ENCODE measurements at regions not wholly inside any gene's neighbourhood (a gene's known extent, or its start where the extent isn't known, plus 50 kb on each side); places are given as distances from the start of the nearest gene placed in this dataset.

GRCh38 chr7:19939746-19940145, 166.3 kb upstream of the TMEM196 start:
- Histone ChIP-seq H3K36me3 (no peaks in the 10 kb centered on the region), H3K9me3 (no peaks in the 10 kb centered on the region), H3K27ac (no peak overlapping the region), H3K4me3 (no peak overlapping the region), H3K27me3 (no peaks in the 10 kb centered on the region), H3K4me1 (ENCODE audit: insufficient read depth) (no peaks in the 10 kb centered on the region)
- intact Hi-C loops (cut with DNase I), result no loop called here
- no peak for TF ChIP-seq CTCF (IDR thresholded peaks at IDR 0.05)
- no peak for TF ChIP-seq POLR2A (IDR thresholded peaks at IDR 0.05)
- TF ChIP-seq EP300 (IDR thresholded peaks at IDR 0.05), result no peak
- DNase-seq, result no peak

GRCh38 chr7:19932549-19933249, 159.3 kb upstream of the TMEM196 start:
- Histone ChIP-seq H3K4me3 (no peak overlapping the region), H3K27me3 (no peaks in the 10 kb centered on the region), H3K9me3 (no peaks in the 10 kb centered on the region), H3K27ac (no peak overlapping the region), H3K36me3 (no peaks in the 10 kb centered on the region), H3K4me1 (ENCODE audit: insufficient read depth) (no peaks in the 10 kb centered on the region)
- DNase-seq, result no peak
- WGBS, 3 donors, result 48 to 74% (median 52%) methylated on average over 4 of the region's 4 CpGs
- intact Hi-C loops (cut with DNase I), result no loop called here
- TF ChIP-seq CTCF (IDR thresholded peaks at IDR 0.05) (no peak), EP300 (IDR thresholded peaks at IDR 0.05) (no peak), POLR2A (IDR thresholded peaks at IDR 0.05) (no peak)

- Histone ChIP-seq H3K9me3 (no peaks in the 10 kb centered on the region), H3K36me3 (no peaks in the 10 kb centered on the region), H3K4me1 (ENCODE audit: insufficient read depth) (no peaks in the 10 kb centered on the region), H3K27ac (no peak overlapping the region), H3K27me3 (no peaks in the 10 kb centered on the region), H3K4me3 (no peak overlapping the region)
- WGBS, 3 donors, result 66 to 73% (median 69%) methylated on average over 2 of the region's 2 CpGs
- no peak for DNase-seq
- TF ChIP-seq POLR2A (IDR thresholded peaks at IDR 0.05) (no peak), CTCF (IDR thresholded peaks at IDR 0.05) (no peak), EP300 (IDR thresholded peaks at IDR 0.05) (no peak)
- intact Hi-C loops (cut with DNase I), result no loop called here
These were observed 157.4 kb upstream of the TMEM196 start for GRCh38 chr7:19930851-19931250.

GRCh38 chr7:19930051-19930450, 156.6 kb upstream of the TMEM196 start:
- H3K4me1 ChIP-seq (ENCODE audit: insufficient read depth), result no peaks in the 10 kb centered on the region
- intact Hi-C loops (cut with DNase I), result no loop called here
- TF ChIP-seq POLR2A (IDR thresholded peaks at IDR 0.05), result no peak

GRCh38 chr7:19928247-19928646, 154.8 kb upstream of the TMEM196 start:
- intact Hi-C loops (cut with DNase I), result no loop called here
- no peaks in the 10 kb centered on the region for H3K36me3 ChIP-seq
- TF ChIP-seq EP300 (IDR thresholded peaks at IDR 0.05) (no peak), CTCF (IDR thresholded peaks at IDR 0.05) (no peak), POLR2A (IDR thresholded peaks at IDR 0.05) (no peak)
- H3K9me3 ChIP-seq, result no peaks in the 10 kb centered on the region
- H3K27ac ChIP-seq, result no peak overlapping the region
- no peaks in the 10 kb centered on the region for H3K27me3 ChIP-seq
- no peaks in the 10 kb centered on the region for H3K4me1 ChIP-seq (ENCODE audit: insufficient read depth)
- H3K4me3 ChIP-seq, result no peak overlapping the region
- no peak for DNase-seq

More at GRCh38 chr7:19930051-19930450, 156.6 kb upstream of the TMEM196 start:
- no peak for DNase-seq
- Histone ChIP-seq H3K27ac (no peak overlapping the region), H3K36me3 (no peaks in the 10 kb centered on the region), H3K4me3 (no peak overlapping the region), H3K27me3 (no peaks in the 10 kb centered on the region), H3K9me3 (no peaks in the 10 kb centered on the region)
- 39 to 72% (median 51%) methylated on average over 1 of the region's 1 CpG for WGBS, 3 donors

All from ovary (tissue), 7 donors.